ENCODE measurements at regions not wholly inside any gene's neighbourhood (a gene's known extent, or its start where the extent isn't known, plus 50 kb on each side); places are given as distances from the start of the nearest gene placed in this dataset.

DNA sequence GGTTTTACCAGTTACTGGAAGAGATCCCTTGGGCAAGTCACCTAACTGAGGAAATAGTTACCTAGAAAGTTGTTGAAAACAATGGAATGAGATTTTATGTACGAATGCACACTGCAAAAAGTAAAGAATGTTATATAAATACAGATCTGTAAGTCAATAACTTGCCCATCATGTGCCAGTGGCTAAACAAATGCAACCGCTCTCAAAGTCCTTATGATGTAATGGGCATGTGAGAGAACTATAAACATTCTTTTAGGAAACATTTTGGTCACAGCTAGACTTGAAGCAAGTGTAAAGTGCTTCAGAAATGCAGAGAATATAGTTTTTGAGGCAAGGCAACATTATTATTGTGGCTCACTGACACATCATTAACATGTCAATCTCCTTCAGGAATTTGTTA is 1044.5 kb downstream of the TUSC7 start (continued):
- TF ChIP-seq CHD4 (IDR thresholded peaks at IDR 0.05; ENCODE audit: insufficient read depth, insufficient replicate concordance, low read depth, low read length, poor library complexity, severe bottlenecking) (no peak), SIX5 (IDR thresholded peaks at IDR 0.05; ENCODE audit: borderline replicate concordance in 1 of 2, insufficient read depth in 1 of 2, low read depth in 1 of 2, low read length in 2 of 2) (no peak), TCF7L2 (IDR thresholded peaks at IDR 0.05; ENCODE audit: low read depth, low read length) (no peak), POLR3G (IDR thresholded peaks at IDR 0.05; ENCODE audit: extremely low read depth, insufficient read length, insufficient replicate concordance) (no peak), MBD2 (IDR thresholded peaks at IDR 0.05; ENCODE audit: borderline replicate concordance, low read depth) (no peak), ZNF699 (CRISPR knock-in tag; IDR thresholded peaks at IDR 0.05; ENCODE audit: insufficient replicate concordance) (no peak)

GRCh38 chr3:117754841-117755240 is 1045.3 kb downstream of the TUSC7 start:
- no peak overlapping the region for H3K9ac ChIP-seq (ENCODE audit: insufficient read depth in 1 of 2, low read depth in 2 of 2, low read length in 2 of 2)
- intact Hi-C loops (cut with micrococcal nuclease) = no loop called here
- BruUV-seq (replicated peaks) = no TSS peak
- H3K4me3 ChIP-seq = no peak overlapping the region
- H3K4me2 ChIP-seq (ENCODE audit: insufficient read depth, low read length) = no peak overlapping the region
- no peaks in the 10 kb centered on the region for H3K36me3 ChIP-seq (ENCODE audit: control insufficient read depth, insufficient read depth, low read length)
- DNase-seq (ENCODE audit: extremely low read depth in 1 of 4, low spot score in 3 of 4) (no peak), FAIRE-seq (no peak), ATAC-seq (no peak)
- no peaks in the 10 kb centered on the region for H3K27me3 ChIP-seq (ENCODE audit: control insufficient read depth in 2 of 2, insufficient read depth in 2 of 2, low read length in 2 of 2)
- 0% methylated on average over 2 of the region's 2 CpGs for WGBS (ENCODE audit: insufficient coverage, low coverage, missing lambda C conversion rate)
- no peaks in the 10 kb centered on the region for H3K9me1 ChIP-seq (ENCODE audit: control insufficient read depth, insufficient read depth, low read length)
- no peaks in the 10 kb centered on the region for H3K79me2 ChIP-seq (ENCODE audit: control insufficient read depth, insufficient read depth, low read length)
- H3K9me3 ChIP-seq (replicated peaks; ENCODE audit: control insufficient read depth, insufficient read depth, low read depth, low read length) = no peaks in the 10 kb centered on the region
- H2AFZ ChIP-seq (ENCODE audit: low read depth, low read length) = no peak overlapping the region
- H4K20me1 ChIP-seq (replicated peaks; ENCODE audit: control insufficient read depth, insufficient read depth, low read length) = no peaks in the 10 kb centered on the region
- no peak overlapping the region for H3K27ac ChIP-seq (ENCODE audit: extremely low read depth, low read depth, low read length)
- in situ Hi-C loops (cut with MboI) = no loop called here
- ChIA-PET CTCF (ENCODE audit: low intra/inter-chr PET ratio) (no interaction called here), POLR2A (no interaction called here)
- no peaks in the 10 kb centered on the region for H3K4me1 ChIP-seq (replicated peaks in 1 of 2; ENCODE audit: control insufficient read depth in 2 of 2, insufficient read depth in 2 of 2, low read length in 2 of 2)
- TF ChIP-seq PHB (CRISPR knock-in tag; IDR thresholded peaks at IDR 0.05) (no peak), HSF4 (CRISPR knock-in tag; IDR thresholded peaks at IDR 0.05; ENCODE audit: borderline replicate concordance) (no peak), U2AF1 (optimal IDR thresholded peaks at IDR 0.05; ENCODE audit: low read depth, low read length) (no peak), USF2 (CRISPR knock-in tag; IDR thresholded peaks at IDR 0.05) (no peak), ARID3A (IDR thresholded peaks at IDR 0.05; ENCODE audit: borderline replicate concordance, low read depth, low read length) (no peak), CTCFL (IDR thresholded peaks at IDR 0.05; ENCODE audit: borderline replicate concordance, insufficient read depth, low read depth, low read length, poor library complexity, severe bottlenecking) (no peak), ILF3 (IDR thresholded peaks at IDR 0.05; ENCODE audit: borderline replicate concordance) (no peak), SRF (CRISPR knock-in tag; IDR thresholded peaks at IDR 0.05) (no peak), CREBBP (IDR thresholded peaks at IDR 0.05; ENCODE audit: low read depth, low read length) (no peak), ETV1 (tag; conservative IDR thresholded peaks at IDR 0.05; ENCODE audit: low read depth) (no peak), BDP1 (IDR thresholded peaks at IDR 0.05; ENCODE audit: insufficient read depth, insufficient read length) (no peak), EHMT2 (IDR thresholded peaks at IDR 0.05) (no peak), MCM3 (IDR thresholded peaks at IDR 0.05) (no peak)

All from K562 (cell line).